WTC11 (cell line): ENCODE measurements at regions not wholly inside any gene's neighbourhood (a gene's known extent, or its start where the extent isn't known, plus 50 kb on each side); places are given as distances from the start of the nearest gene placed in this dataset.
"Not testable (repeated sequence)": the region's sequence is repeated elsewhere in the genome, so short reads cannot be mapped to it uniquely, and the experiment has no call there.

ENCODE experiments used
- ATAC-seq: fragments of 200-7000 bp; cut with Tn5 transposase; 2 replicates; pipeline ENCODE4 v1.10.0; 2021; ENCODE audit warnings: mild to moderate bottlenecking, moderate library complexity
- CTCF ChIA-PET: fragments of 300-600 bp; sonication (Branson Sonifier 250); formaldehyde crosslinking; loops from one replicate; lab custom pipeline; 2021; ENCODE audit warnings: antibody characterized with exemption; lab: Charles Lee
- POLR2A ChIA-PET: fragments of 350-600 bp; sonication (Branson Sonifier 250); formaldehyde crosslinking; loops from one replicate; lab custom pipeline; 2021; ENCODE audit warnings: antibody characterized with exemption; lab: Charles Lee
- DNase-seq: peaks from one replicate; pipeline ENCODE4 v3.0.0; 2021; ENCODE audit warnings: low spot score
- H3K27ac Mint-ChIP-seq: 2 replicates; pipeline ENCODE4 v1.8.0; 2021; ENCODE audit warnings: mixed read lengths
- H3K27me3 Mint-ChIP-seq: 2 replicates; pipeline ENCODE4 v1.8.0; 2021; ENCODE audit warnings: low read depth, mild to moderate bottlenecking, moderate library complexity, mixed read lengths
- H3K36me3 Mint-ChIP-seq: 2 replicates; pipeline ENCODE4 v1.8.0; 2021; ENCODE audit warnings: mixed read lengths
- H3K4me1 Mint-ChIP-seq: 2 replicates; pipeline ENCODE4 v1.8.0; 2022; ENCODE audit warnings: mixed read lengths
- H3K4me3 Mint-ChIP-seq: 2 replicates; pipeline ENCODE4 v1.8.0; 2021; ENCODE audit warnings: mild to moderate bottlenecking, moderate library complexity, mixed read lengths
- H3K9me3 Mint-ChIP-seq: 2 replicates; pipeline ENCODE4 v1.8.0; 2021; ENCODE audit warnings: mixed read lengths
- CREB1 ChIP-seq: sonication (generic); formaldehyde crosslinking; IDR thresholded peaks from 2 replicates; pipeline ENCODE4 v1.8.0; 2023; ENCODE audit warnings: mild to moderate bottlenecking, missing genetic modification reagents
- CTCF ChIP-seq: fragments of 200-600 bp; IDR thresholded peaks from 2 replicates; pipeline ENCODE4 v1.8.0; 2022; ENCODE audit warnings: antibody characterized with exemption
- E2F4 ChIP-seq: sonication (generic); formaldehyde crosslinking; IDR thresholded peaks from 2 replicates; pipeline ENCODE4 v1.8.1; 2022; ENCODE audit warnings: low read depth, mild to moderate bottlenecking, moderate library complexity, missing genetic modification reagents, borderline replicate concordance
- ESRRA ChIP-seq: sonication (generic); formaldehyde crosslinking; IDR thresholded peaks from 2 replicates; pipeline ENCODE4 v1.8.1; 2022; ENCODE audit warnings: mild to moderate bottlenecking, missing genetic modification reagents, borderline replicate concordance
- FOXJ3 ChIP-seq: sonication (generic); formaldehyde crosslinking; IDR thresholded peaks from 2 replicates; pipeline ENCODE4 v1.9.0; 2021; ENCODE audit warnings: missing genetic modification reagents, mild to moderate bottlenecking, borderline replicate concordance
- FOXK1 ChIP-seq: sonication (generic); formaldehyde crosslinking; IDR thresholded peaks from 2 replicates; pipeline ENCODE4 v1.8.0; 2022; ENCODE audit warnings: mild to moderate bottlenecking, moderate library complexity, missing genetic modification reagents
- FOXP4 ChIP-seq: sonication (generic); formaldehyde crosslinking; IDR thresholded peaks from 2 replicates; pipeline ENCODE4 v1.8.0; 2022; ENCODE audit warnings: mild to moderate bottlenecking, missing genetic modification reagents
- HMGA2 ChIP-seq: fragments of 250-450 bp; sonication (Bioruptor Pico); IDR thresholded peaks from 2 replicates; pipeline ENCODE4 v1.4.0; 2021; ENCODE audit warnings: mild to moderate bottlenecking, moderate library complexity
- HMGXB4 ChIP-seq: sonication (generic); formaldehyde crosslinking; IDR thresholded peaks from 2 replicates; pipeline ENCODE4 v1.8.1; 2023; ENCODE audit warnings: mild to moderate bottlenecking, moderate library complexity, missing genetic modification reagents
- IRF1 ChIP-seq: sonication (generic); formaldehyde crosslinking; IDR thresholded peaks from 2 replicates; pipeline ENCODE4 v1.8.0; 2023; ENCODE audit warnings: missing genetic modification reagents
- IRF2 ChIP-seq: sonication (generic); formaldehyde crosslinking; IDR thresholded peaks from 2 replicates; pipeline ENCODE4 v1.8.0; 2022; ENCODE audit warnings: low read depth, missing genetic modification reagents, borderline replicate concordance
- JUN ChIP-seq: sonication (generic); formaldehyde crosslinking; IDR thresholded peaks from 2 replicates; pipeline ENCODE4 v1.8.0; 2023; ENCODE audit warnings: mild to moderate bottlenecking, missing genetic modification reagents
- MLX ChIP-seq: sonication (generic); formaldehyde crosslinking; IDR thresholded peaks from 2 replicates; pipeline ENCODE4 v1.8.1; 2023; ENCODE audit warnings: mild to moderate bottlenecking, missing genetic modification reagents, moderate library complexity
- PREB ChIP-seq: sonication (generic); formaldehyde crosslinking; IDR thresholded peaks from 2 replicates; pipeline ENCODE4 v1.8.1; 2022; ENCODE audit warnings: mild to moderate bottlenecking, missing genetic modification reagents, moderate library complexity, borderline replicate concordance
- TP53 ChIP-seq: sonication (generic); formaldehyde crosslinking; IDR thresholded peaks from 2 replicates; pipeline ENCODE4 v1.8.1; 2023; ENCODE audit warnings: mild to moderate bottlenecking, missing genetic modification reagents
- ZNF121 ChIP-seq: sonication (generic); formaldehyde crosslinking; IDR thresholded peaks from 2 replicates; pipeline ENCODE4 v1.8.0; 2023; ENCODE audit warnings: missing genetic modification reagents
- ZNF138 ChIP-seq: sonication (generic); formaldehyde crosslinking; conservative IDR thresholded peaks from 2 replicates; pipeline ENCODE4 v1.8.1; 2022; ENCODE audit warnings: mild to moderate bottlenecking, moderate library complexity, missing genetic modification reagents
- ZNF532 ChIP-seq: fragments of 250-450 bp; sonication (Bioruptor Pico); IDR thresholded peaks from 2 replicates; pipeline ENCODE4 v1.9.0; 2021; ENCODE audit warnings: mild to moderate bottlenecking, borderline replicate concordance

GRCh38 chr2:95707837-95708236 lies 116.0 kb downstream of the TRIM43 start:
- Mint-ChIP-seq H3K27ac (no peak overlapping the region), H3K27me3 (peaks cover 3% of the 10 kb centered on the region; the same call in 1 of the 2 replicates), H3K4me3 (no peak overlapping the region), H3K36me3 (no peaks in the 10 kb centered on the region), H3K9me3 (peaks cover 16% of the 10 kb centered on the region; the same call in 1 of the 2 replicates), H3K4me1 (no peaks in the 10 kb centered on the region)
- CTCF ChIA-PET = no interaction called here
- DNase-seq (no peak), ATAC-seq (no peak)
- POLR2A ChIA-PET = no interaction called here
- no peak for TF ChIP-seq MLX (CRISPR knock-in tag)
- TF ChIP-seq FOXK1 (CRISPR knock-in tag) = no peak
- no peak for TF ChIP-seq ZNF138 (CRISPR knock-in tag)
- no peak for TF ChIP-seq CTCF

GRCh38 chr2:95709831-95710230 lies 118.0 kb downstream of the TRIM43 start:
- DNase-seq = no peak
- Mint-ChIP-seq H3K27me3 (peaks cover 3% of the 10 kb centered on the region; the same call in 1 of the 2 replicates), H3K4me3 (no peak overlapping the region), H3K9me3 (peaks cover 16% of the 10 kb centered on the region; the same call in 1 of the 2 replicates), H3K4me1 (peaks cover 10% of the 10 kb centered on the region), H3K36me3 (no peaks in the 10 kb centered on the region), H3K27ac (no peak overlapping the region)
- TF ChIP-seq ESRRA (CRISPR knock-in tag) (no peak), FOXP4 (CRISPR knock-in tag) (no peak), PREB (no peak), E2F4 (CRISPR knock-in tag) (no peak), IRF2 (CRISPR knock-in tag) (no peak), ZNF532 (no peak), HMGXB4 (CRISPR knock-in tag) (no peak), TP53 (no peak), JUN (CRISPR knock-in tag) (no peak), IRF1 (CRISPR knock-in tag) (no peak), HMGA2 (CRISPR knock-in tag) (no peak), CREB1 (CRISPR knock-in tag) (no peak), ZNF121 (CRISPR knock-in tag) (no peak), FOXJ3 (CRISPR knock-in tag) (no peak), ZNF138 (CRISPR knock-in tag) (no peak)
- ChIA-PET POLR2A (no interaction called here), CTCF (no interaction called here)
- no peak for ATAC-seq

- ATAC-seq = peak; percentile 38; the same call in 1 of the 2 replicates
- CTCF ChIA-PET, POLR2A ChIA-PET, H3K4me3 Mint-ChIP-seq, H3K4me1 Mint-ChIP-seq, H3K36me3 Mint-ChIP-seq, H3K27ac Mint-ChIP-seq, DNase-seq, H3K27me3 Mint-ChIP-seq: not testable (repeated sequence)
- H3K9me3 Mint-ChIP-seq = peaks cover 16% of the 10 kb centered on the region; the same call in 1 of the 2 replicates
Observed at GRCh38 chr2:95713470-95714177, 121.8 kb downstream of the TRIM43 start.
